ENCODE measurements at regions not wholly inside any gene's neighbourhood (a gene's known extent, or its start where the extent isn't known, plus 50 kb on each side); places are given as distances from the start of the nearest gene placed in this dataset.

DNA sequence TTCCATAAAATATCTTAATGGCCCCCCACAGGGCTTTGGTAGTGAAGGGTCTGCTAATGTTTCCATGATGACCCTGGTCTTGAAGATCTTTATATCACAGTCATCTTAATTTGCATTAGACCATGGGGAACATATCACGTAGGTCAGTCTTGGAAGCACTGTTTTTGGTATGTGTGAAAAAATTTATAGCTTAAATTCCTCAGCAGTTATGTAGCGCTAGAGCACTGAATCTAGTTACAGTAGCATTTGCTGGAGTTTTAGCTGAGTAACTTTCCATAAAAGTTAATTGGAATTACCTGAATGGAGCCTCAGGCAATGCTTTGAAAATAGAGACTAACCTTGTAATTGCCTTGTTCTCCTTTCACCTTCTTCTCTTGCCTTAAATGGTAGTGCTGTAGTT is 648.8 kb downstream of the IQCM start:
- no peak for TF ChIP-seq ZNF155 (tag by site-specific recombination; IDR thresholded peaks at IDR 0.05)
- TF ChIP-seq ZNF677 (tag by site-specific recombination; IDR thresholded peaks at IDR 0.05), result no peak
- TF ChIP-seq ZNF776 (tag by site-specific recombination; IDR thresholded peaks at IDR 0.05; ENCODE audit: borderline replicate concordance), result no peak
- no peak for TF ChIP-seq ZNF10 (tag by site-specific recombination; IDR thresholded peaks at IDR 0.05)
- no peak for TF ChIP-seq SALL2 (tag by site-specific recombination; IDR thresholded peaks at IDR 0.05; ENCODE audit: borderline replicate concordance)
- no peak for TF ChIP-seq ZNF302 (tag by site-specific recombination; IDR thresholded peaks at IDR 0.05; ENCODE audit: low read depth)
- no peak for TF ChIP-seq ZNF571 (tag by site-specific recombination; IDR thresholded peaks at IDR 0.05)
- no peak for TF ChIP-seq BCL11B (tag by site-specific recombination; IDR thresholded peaks at IDR 0.05; ENCODE audit: low read depth)
- TF ChIP-seq SCRT1 (tag by site-specific recombination; IDR thresholded peaks at IDR 0.05; ENCODE audit: borderline replicate concordance), result no peak
- no peak for TF ChIP-seq ZNF529 (tag by site-specific recombination; IDR thresholded peaks at IDR 0.05; ENCODE audit: insufficient replicate concordance)
- TF ChIP-seq, protein P1, sequence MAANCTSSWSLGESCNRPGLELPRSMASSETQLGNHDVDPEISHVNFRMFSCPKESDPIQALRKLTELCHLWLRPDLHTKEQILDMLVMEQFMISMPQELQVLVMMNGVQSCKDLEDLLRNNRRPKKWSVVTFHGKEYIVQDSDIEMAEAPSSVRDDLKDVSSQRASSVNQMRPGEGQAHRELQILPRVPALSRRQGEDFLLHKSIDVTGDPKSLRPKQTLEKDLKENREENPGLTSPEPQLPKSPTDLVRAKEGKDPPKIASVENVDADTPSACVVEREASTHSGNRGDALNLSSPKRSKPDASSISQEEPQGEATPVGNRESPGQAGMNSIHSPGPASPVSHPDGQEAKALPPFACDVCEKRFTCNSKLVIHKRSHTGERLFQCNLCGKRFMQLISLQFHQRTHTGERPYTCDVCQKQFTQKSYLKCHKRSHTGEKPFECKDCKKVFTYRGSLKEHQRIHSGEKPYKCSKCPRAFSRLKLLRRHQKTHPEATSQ (tag by site-specific recombination; IDR thresholded peaks at IDR 0.05), result no peak
- CTCF ChIA-PET, result interaction anchor here (0.6 kb wide), 1 partner anchor 50 kb away, joined by 3 read pairs; no protein-coding TSS in a partner anchor
- Histone ChIP-seq H3K36me3 (ENCODE audit: control insufficient read depth in 2 of 2, insufficient read depth in 1 of 2, low read length in 2 of 2) (no peaks in the 10 kb centered on the region), H3K4me1 (ENCODE audit: control insufficient read depth, insufficient read depth, low read length) (no peaks in the 10 kb centered on the region), H3K9me3 (ENCODE audit: control insufficient read depth, insufficient read depth, low read depth, low read length) (no peaks in the 10 kb centered on the region), H3K27ac (ENCODE audit: extremely low read depth, low read depth, low read length) (no peak overlapping the region), H3K4me3 (ENCODE audit: low read depth, low read length) (no peak overlapping the region)
- POLR2A ChIA-PET, result no interaction called here

DNA sequence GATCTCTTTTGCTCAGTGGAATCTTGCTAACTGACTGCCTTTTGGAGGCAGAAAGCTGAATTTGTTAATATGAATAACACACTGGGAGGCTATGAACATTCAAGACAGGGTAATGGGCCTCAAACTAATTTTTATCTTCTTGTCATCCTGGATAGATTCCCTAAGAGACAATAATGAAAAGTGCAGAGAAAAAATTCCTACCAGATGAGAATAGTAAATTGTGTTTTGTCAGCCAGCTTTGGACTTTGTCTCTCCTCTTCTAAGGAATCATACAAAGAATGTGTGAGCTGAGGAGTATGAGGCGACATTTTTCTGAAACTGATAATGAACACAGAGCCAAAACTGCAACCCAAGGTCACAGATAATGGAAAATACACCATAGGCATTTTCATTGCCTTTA is 649.3 kb downstream of the IQCM start:
- ChIA-PET POLR2A (no interaction called here), CTCF (interaction anchor here (0.6 kb wide), 1 partner anchor 50 kb away, joined by 3 read pairs; no protein-coding TSS in a partner anchor)
- Histone ChIP-seq H3K4me1 (ENCODE audit: control insufficient read depth, insufficient read depth, low read length) (no peaks in the 10 kb centered on the region), H3K27ac (ENCODE audit: extremely low read depth, low read depth, low read length) (no peak overlapping the region), H3K36me3 (ENCODE audit: control insufficient read depth in 2 of 2, insufficient read depth in 1 of 2, low read length in 2 of 2) (no peaks in the 10 kb centered on the region), H3K9me3 (ENCODE audit: control insufficient read depth, insufficient read depth, low read depth, low read length) (no peaks in the 10 kb centered on the region), H3K4me3 (ENCODE audit: low read depth, low read length) (no peak overlapping the region)
- TF ChIP-seq ZNF776 (tag by site-specific recombination; IDR thresholded peaks at IDR 0.05; ENCODE audit: borderline replicate concordance) (no peak), SCRT2 (tag by site-specific recombination; IDR thresholded peaks at IDR 0.05) (no peak), HOXA7 (CRISPR knock-in tag; IDR thresholded peaks at IDR 0.05; ENCODE audit: borderline replicate concordance) (no peak), ZNF747 (tag by site-specific recombination; IDR thresholded peaks at IDR 0.05) (no peak), FEZF1 (tag by site-specific recombination; IDR thresholded peaks at IDR 0.05) (no peak), ZNF473 (tag by site-specific recombination; IDR thresholded peaks at IDR 0.05) (no peak), ZNF175 (tag by site-specific recombination; IDR thresholded peaks at IDR 0.05) (no peak), ZNF654 (tag by site-specific recombination; IDR thresholded peaks at IDR 0.05; ENCODE audit: low read depth) (no peak), ZBTB1 (tag by site-specific recombination; IDR thresholded peaks at IDR 0.05) (no peak), KLF10 (tag by site-specific recombination; IDR thresholded peaks at IDR 0.05) (no peak)
- TF ChIP-seq, protein P2, sequence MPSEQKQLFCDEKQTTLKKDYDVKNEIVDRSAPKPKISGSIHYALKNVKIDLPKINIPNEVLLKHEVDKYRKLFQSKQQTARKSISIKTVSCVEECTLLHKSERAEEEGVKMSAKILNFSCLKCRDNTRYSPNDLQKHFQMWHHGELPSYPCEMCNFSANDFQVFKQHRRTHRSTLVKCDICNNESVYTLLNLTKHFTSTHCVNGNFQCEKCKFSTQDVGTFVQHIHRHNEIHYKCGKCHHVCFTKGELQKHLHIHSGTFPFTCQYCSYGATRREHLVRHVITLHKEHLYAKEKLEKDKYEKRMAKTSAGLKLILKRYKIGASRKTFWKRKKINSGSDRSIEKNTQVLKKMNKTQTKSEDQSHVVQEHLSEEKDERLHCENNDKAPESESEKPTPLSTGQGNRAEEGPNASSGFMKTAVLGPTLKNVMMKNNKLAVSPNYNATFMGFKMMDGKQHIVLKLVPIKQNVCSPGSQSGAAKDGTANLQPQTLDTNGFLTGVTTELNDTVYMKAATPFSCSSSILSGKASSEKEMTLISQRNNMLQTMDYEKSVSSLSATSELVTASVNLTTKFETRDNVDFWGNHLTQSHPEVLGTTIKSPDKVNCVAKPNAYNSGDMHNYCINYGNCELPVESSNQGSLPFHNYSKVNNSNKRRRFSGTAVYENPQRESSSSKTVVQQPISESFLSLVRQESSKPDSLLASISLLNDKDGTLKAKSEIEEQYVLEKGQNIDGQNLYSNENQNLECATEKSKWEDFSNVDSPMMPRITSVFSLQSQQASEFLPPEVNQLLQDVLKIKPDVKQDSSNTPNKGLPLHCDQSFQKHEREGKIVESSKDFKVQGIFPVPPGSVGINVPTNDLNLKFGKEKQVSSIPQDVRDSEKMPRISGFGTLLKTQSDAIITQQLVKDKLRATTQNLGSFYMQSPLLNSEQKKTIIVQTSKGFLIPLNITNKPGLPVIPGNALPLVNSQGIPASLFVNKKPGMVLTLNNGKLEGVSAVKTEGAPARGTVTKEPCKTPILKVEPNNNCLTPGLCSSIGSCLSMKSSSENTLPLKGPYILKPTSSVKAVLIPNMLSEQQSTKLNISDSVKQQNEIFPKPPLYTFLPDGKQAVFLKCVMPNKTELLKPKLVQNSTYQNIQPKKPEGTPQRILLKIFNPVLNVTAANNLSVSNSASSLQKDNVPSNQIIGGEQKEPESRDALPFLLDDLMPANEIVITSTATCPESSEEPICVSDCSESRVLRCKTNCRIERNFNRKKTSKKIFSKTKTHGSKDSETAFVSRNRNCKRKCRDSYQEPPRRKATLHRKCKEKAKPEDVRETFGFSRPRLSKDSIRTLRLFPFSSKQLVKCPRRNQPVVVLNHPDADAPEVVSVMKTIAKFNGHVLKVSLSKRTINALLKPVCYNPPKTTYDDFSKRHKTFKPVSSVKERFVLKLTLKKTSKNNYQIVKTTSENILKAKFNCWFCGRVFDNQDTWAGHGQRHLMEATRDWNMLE (tag by site-specific recombination; conservative IDR thresholded peaks at IDR 0.05; ENCODE audit: low read depth), result no peak
- TF ChIP-seq, protein P3, sequence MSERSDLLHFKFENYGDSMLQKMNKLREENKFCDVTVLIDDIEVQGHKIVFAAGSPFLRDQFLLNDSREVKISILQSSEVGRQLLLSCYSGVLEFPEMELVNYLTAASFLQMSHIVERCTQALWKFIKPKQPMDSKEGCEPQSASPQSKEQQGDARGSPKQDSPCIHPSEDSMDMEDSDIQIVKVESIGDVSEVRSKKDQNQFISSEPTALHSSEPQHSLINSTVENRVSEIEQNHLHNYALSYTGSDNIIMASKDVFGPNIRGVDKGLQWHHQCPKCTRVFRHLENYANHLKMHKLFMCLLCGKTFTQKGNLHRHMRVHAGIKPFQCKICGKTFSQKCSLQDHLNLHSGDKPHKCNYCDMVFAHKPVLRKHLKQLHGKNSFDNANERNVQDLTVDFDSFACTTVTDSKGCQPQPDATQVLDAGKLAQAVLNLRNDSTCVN (tag by site-specific recombination; optimal IDR thresholded peaks at IDR 0.05), result no peak
- TF ChIP-seq, protein P4, sequence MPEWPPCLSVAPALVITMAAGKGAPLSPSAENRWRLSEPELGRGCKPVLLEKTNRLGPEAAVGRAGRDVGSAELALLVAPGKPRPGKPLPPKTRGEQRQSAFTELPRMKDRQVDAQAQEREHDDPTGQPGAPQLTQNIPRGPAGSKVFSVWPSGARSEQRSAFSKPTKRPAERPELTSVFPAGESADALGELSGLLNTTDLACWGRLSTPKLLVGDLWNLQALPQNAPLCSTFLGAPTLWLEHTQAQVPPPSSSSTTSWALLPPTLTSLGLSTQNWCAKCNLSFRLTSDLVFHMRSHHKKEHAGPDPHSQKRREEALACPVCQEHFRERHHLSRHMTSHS (tag by site-specific recombination; IDR thresholded peaks at IDR 0.05), result no peak
- TF ChIP-seq, protein P1 (tag by site-specific recombination; IDR thresholded peaks at IDR 0.05), result no peak
- TF ChIP-seq, protein P5, sequence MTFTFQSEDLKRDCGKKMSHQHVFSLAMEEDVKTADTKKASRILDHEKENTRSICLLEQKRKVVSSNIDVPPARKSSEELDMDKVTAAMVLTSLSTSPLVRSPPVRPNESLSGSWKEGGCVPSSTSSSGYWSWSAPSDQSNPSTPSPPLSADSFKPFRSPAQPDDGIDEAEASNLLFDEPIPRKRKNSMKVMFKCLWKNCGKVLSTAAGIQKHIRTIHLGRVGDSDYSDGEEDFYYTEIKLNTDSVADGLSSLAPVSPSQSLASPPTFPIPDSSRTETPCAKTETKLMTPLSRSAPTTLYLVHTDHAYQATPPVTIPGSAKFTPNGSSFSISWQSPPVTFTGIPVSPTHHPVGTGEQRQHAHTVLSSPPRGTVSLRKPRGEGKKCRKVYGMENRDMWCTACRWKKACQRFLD (tag by site-specific recombination; IDR thresholded peaks at IDR 0.05), result no peak
